Karpas-422 (cell line): ENCODE measurements at regions not wholly inside any gene's neighbourhood (a gene's known extent, or its start where the extent isn't known, plus 50 kb on each side); places are given as distances from the start of the nearest gene placed in this dataset.

Source experiments
- DNase-seq: peaks from one replicate; pipeline ENCODE4 v3.0.0-alpha.2; 2015
- H2AFZ ChIP-seq: fragments of 200-600 bp; sonication (generic); 2 replicates; pipeline ENCODE4 v1.6.1; 2014; ENCODE audit warnings: antibody characterized with exemption, low read length, mixed read lengths
- H3K27ac ChIP-seq: fragments of 200-600 bp; sonication (generic); 2 replicates; pipeline ENCODE4 v1.5.1; 2014; ENCODE audit warnings: mild to moderate bottlenecking, low read length, moderate library complexity
- H3K27me3 ChIP-seq: fragments of 200-600 bp; sonication (generic); 2 replicates; pipeline ENCODE4 v1.6.1; 2014; ENCODE audit warnings: low read length, mixed read lengths
- H3K36me3 ChIP-seq: fragments of 200-600 bp; sonication (generic); 2 replicates; pipeline ENCODE4 v1.6.1; 2014; ENCODE audit warnings: low read length, mixed read lengths; ENCODE audit not compliant: insufficient read depth
- H3K4me1 ChIP-seq: fragments of 200-600 bp; sonication (generic); 2 replicates; pipeline ENCODE4 v1.6.1; 2014; ENCODE audit warnings: mild to moderate bottlenecking, low read length, mixed read lengths
- H3K4me2 ChIP-seq: fragments of 200-600 bp; sonication (generic); 2 replicates; pipeline ENCODE4 v1.6.1; 2014; ENCODE audit warnings: low read length, low read depth, mild to moderate bottlenecking; ENCODE audit not compliant: poor library complexity, severe bottlenecking
- H3K4me3 ChIP-seq: fragments of 200-600 bp; sonication (generic); 2 replicates; pipeline ENCODE4 v1.5.1; 2014; ENCODE audit warnings: mild to moderate bottlenecking, antibody characterized with exemption, low read length, mixed read lengths
- H3K79me2 ChIP-seq: fragments of 200-600 bp; sonication (generic); 2 replicates; pipeline ENCODE4 v1.6.1; 2014; ENCODE audit warnings: mild to moderate bottlenecking, low read length, mixed read lengths
- H3K9ac ChIP-seq: fragments of 200-600 bp; sonication (generic); 2 replicates; pipeline ENCODE4 v1.6.0; 2014; ENCODE audit warnings: low read length
- H3K9me2 ChIP-seq: fragments of 200-600 bp; sonication (generic), shearing (Covaris generic); replicated peaks from 2 replicates; pipeline ENCODE4 v1.6.0; 2014; ENCODE audit warnings: mild to moderate bottlenecking, low read length, moderate library complexity; ENCODE audit not compliant: insufficient read depth
- H3K9me3 ChIP-seq: fragments of 300-700, 200-600 bp; sonication (generic); 2 replicates; pipeline ENCODE4 v1.6.1; 2014; ENCODE audit warnings: low read length, mixed read lengths
- H4K20me1 ChIP-seq: fragments of 200-600 bp; sonication (generic); 2 replicates; pipeline ENCODE4 v1.6.1; 2014; ENCODE audit warnings: mild to moderate bottlenecking, antibody characterized with exemption, low read length, low read depth; ENCODE audit not compliant: insufficient read depth

DNA sequence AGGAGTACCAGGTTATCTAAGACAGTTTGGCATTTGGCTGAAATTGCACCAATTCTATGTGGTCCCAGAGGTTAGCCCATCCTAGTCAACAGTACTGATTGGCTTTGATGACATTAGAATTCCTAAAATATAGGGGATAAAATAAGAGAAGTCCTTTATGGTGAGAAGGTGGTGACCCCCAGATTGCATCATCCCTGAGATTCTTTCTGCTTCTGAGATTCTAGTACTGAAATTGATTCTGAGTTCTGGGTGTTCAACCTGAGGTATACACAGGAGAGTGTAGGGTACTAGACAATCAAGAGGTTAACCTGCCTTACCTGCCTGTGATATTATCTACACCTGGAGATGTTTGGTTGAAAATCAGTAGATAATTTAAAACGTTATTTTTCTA is 140.9 kb upstream of the MRPS22 start:
- no peaks in the 10 kb centered on the region for H3K9me3 ChIP-seq
- H3K9ac ChIP-seq = no peak overlapping the region
- no peaks in the 10 kb centered on the region for H3K27me3 ChIP-seq
- no peaks in the 10 kb centered on the region for H3K4me1 ChIP-seq
- H3K9me2 ChIP-seq = no peaks in the 10 kb centered on the region
- no peaks in the 10 kb centered on the region for H3K79me2 ChIP-seq
- H2AFZ ChIP-seq = no peak overlapping the region
- H3K36me3 ChIP-seq = no peaks in the 10 kb centered on the region
- no peaks in the 10 kb centered on the region for H4K20me1 ChIP-seq
- no peak for DNase-seq
- H3K27ac ChIP-seq = no peak overlapping the region
- H3K4me3 ChIP-seq = no peak overlapping the region
- H3K4me2 ChIP-seq = no peak overlapping the region

DNA sequence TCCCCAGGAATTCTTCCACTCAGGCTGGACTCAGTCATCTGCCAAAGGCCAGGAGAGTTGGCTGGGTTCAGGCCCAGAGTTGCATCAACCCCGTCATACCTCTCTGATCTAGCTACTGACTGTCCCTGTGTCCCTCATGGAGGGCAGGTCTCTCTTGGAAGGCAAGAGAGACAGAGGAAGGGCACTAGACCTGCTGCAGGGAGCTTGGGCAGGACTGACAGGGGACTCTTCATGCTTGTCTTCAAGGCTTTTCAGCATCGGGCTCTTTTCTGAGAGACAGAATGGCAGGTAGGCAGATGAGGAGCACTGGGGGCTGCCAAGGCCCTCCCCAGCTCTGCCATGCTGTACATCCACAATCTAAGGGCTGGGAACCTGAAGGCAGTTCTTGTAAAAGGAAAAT is 140.1 kb upstream of the MRPS22 start:
- Histone ChIP-seq H3K4me1 (no peaks in the 10 kb centered on the region), H3K9me3 (no peaks in the 10 kb centered on the region), H3K4me3 (no peak overlapping the region), H3K79me2 (no peaks in the 10 kb centered on the region), H3K27ac (no peak overlapping the region), H2AFZ (no peak overlapping the region), H4K20me1 (no peaks in the 10 kb centered on the region), H3K36me3 (no peaks in the 10 kb centered on the region), H3K9me2 (no peaks in the 10 kb centered on the region), H3K9ac (no peak overlapping the region), H3K4me2 (no peak overlapping the region), H3K27me3 (no peaks in the 10 kb centered on the region)
- no peak for DNase-seq

DNA sequence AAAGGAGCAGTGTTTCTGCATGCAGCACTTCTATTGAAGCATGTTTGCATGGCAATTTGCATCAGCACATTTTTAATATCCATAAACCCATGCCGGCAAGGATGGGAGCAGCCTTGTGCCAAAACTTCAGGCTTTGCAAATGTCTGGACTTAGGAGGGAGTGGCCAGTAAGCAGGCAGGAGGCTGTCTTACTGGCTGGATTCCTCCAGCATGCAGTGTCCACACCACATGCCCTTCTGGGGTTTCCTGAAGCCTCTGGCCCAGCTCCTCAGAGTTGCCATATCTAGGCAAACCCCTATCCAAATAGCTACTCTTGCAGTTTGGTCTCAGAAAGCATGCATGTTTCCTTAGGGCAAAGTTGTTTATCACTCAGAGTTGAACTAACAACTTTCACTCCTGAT is 139.1 kb upstream of the MRPS22 start:
- Histone ChIP-seq H3K27me3 (no peaks in the 10 kb centered on the region), H3K27ac (no peak overlapping the region), H3K36me3 (no peaks in the 10 kb centered on the region), H3K9ac (no peak overlapping the region), H3K9me2 (no peaks in the 10 kb centered on the region), H2AFZ (no peak overlapping the region), H3K4me2 (no peak overlapping the region), H3K4me1 (no peaks in the 10 kb centered on the region), H3K9me3 (no peaks in the 10 kb centered on the region), H4K20me1 (no peaks in the 10 kb centered on the region), H3K79me2 (no peaks in the 10 kb centered on the region), H3K4me3 (no peak overlapping the region)
- DNase-seq = no peak

DNA sequence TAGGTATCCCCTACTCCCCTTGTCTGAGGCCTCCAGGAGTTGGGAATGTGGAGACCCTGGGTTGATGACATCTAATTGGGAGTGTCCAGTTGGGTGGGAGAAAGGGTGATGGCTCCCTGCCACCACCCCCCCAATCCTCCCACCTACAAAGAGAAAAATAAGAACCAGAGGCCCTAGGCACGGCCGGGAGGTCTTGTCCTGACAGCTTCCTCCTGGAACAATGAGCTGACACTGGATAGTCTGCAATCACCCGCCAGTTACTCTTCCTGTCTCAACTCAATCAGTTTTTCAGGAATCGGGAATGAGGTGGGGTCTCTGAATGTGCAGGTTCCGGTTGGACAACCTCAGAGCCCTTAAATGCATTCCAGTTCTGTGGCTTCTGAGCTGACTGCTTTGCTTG is 129.9 kb upstream of the MRPS22 start:
- no peaks in the 10 kb centered on the region for H3K9me3 ChIP-seq
- no peaks in the 10 kb centered on the region for H3K27me3 ChIP-seq
- no peak overlapping the region for H3K9ac ChIP-seq
- H3K79me2 ChIP-seq = no peaks in the 10 kb centered on the region
- no peak overlapping the region for H3K4me3 ChIP-seq
- H3K9me2 ChIP-seq = no peaks in the 10 kb centered on the region
- H3K4me2 ChIP-seq = no peak overlapping the region
- no peaks in the 10 kb centered on the region for H4K20me1 ChIP-seq
- no peak for DNase-seq
- no peaks in the 10 kb centered on the region for H3K4me1 ChIP-seq
- H2AFZ ChIP-seq = no peak overlapping the region
- H3K27ac ChIP-seq = no peak overlapping the region
- no peaks in the 10 kb centered on the region for H3K36me3 ChIP-seq

DNA sequence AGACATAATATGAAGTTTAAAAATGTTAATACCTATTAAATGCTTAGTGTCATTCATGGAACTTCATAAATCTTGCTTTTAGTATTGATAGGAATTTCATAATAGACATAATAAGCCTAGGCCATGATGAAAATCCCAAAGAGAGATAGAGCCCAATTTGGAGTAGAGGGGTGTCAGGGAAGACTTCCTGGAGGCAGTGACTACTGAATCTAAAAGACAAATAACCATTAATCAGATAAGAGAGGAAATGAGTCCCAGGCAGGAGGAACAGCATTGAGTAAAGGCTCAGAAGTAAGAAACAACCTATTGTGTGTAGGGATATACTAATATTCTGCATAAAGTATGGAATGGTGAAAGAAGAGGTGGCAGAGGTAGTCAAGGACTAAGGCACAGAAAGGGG is 126.9 kb upstream of the MRPS22 start:
- Histone ChIP-seq H3K79me2 (no peaks in the 10 kb centered on the region), H3K9me2 (no peaks in the 10 kb centered on the region), H2AFZ (no peak overlapping the region)

DNA sequence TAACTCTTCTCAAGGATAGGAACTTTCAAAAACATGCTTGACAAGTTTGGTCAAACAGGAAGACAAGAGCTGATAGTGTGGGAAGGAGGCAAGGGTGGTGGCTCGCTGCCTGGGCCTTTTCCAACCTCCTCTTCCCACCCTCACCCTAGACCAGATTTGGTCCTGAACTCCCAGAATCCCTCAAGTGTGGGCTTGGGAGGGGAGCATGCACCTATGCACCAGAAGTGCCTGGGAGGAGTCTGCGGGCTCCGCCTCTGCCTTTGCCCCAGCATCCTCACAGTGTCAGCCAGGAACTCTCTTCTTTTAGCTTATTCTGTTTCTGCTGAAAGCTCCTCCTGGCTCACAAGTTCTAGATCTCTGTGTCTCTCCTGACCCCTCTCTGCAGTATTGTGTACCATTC is 126.2 kb upstream of the MRPS22 start:
- H2AFZ ChIP-seq = no peak overlapping the region
- no peak overlapping the region for H3K27ac ChIP-seq
- no peak overlapping the region for H3K4me3 ChIP-seq
- H3K36me3 ChIP-seq = no peaks in the 10 kb centered on the region
- H3K9ac ChIP-seq = no peak overlapping the region
- no peaks in the 10 kb centered on the region for H4K20me1 ChIP-seq
- no peak overlapping the region for H3K4me2 ChIP-seq
- no peaks in the 10 kb centered on the region for H3K9me3 ChIP-seq
- no peaks in the 10 kb centered on the region for H3K27me3 ChIP-seq
- H3K4me1 ChIP-seq = no peaks in the 10 kb centered on the region
- no peaks in the 10 kb centered on the region for H3K9me2 ChIP-seq
- no peak for DNase-seq
- no peaks in the 10 kb centered on the region for H3K79me2 ChIP-seq

More for the DNA sequence above, 126.9 kb upstream of the MRPS22 start:
- DNase-seq = no peak
- H3K4me2 ChIP-seq = no peak overlapping the region
- no peak overlapping the region for H3K9ac ChIP-seq
- H3K27me3 ChIP-seq = no peaks in the 10 kb centered on the region
- H3K36me3 ChIP-seq = no peaks in the 10 kb centered on the region
- H4K20me1 ChIP-seq = no peaks in the 10 kb centered on the region
- no peak overlapping the region for H3K27ac ChIP-seq
- H3K4me1 ChIP-seq = no peaks in the 10 kb centered on the region
- no peaks in the 10 kb centered on the region for H3K9me3 ChIP-seq
- no peak overlapping the region for H3K4me3 ChIP-seq

DNA sequence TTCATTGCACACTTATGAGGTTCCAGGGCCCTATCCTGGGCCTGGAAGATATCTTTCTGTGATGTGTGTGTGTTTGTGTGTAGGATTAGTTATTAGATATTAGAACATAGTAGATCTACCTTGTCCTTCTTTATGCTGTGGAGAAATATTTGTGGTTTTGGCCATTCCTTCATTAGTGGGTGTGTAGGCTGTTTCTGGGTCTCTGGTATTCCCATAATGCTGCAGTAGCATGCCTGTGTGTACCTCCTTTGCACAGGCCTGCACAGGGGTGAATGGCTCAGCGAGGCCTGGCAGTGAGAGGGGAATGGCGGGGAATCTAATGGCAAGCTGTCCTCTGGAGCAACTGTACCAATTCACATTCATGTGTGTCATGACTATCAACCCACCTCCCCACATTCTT is 125.8 kb upstream of the MRPS22 start:
- H3K79me2 ChIP-seq = no peaks in the 10 kb centered on the region
- H4K20me1 ChIP-seq = no peaks in the 10 kb centered on the region
- H3K4me3 ChIP-seq = no peak overlapping the region
- no peak overlapping the region for H3K4me2 ChIP-seq
- no peak overlapping the region for H3K9ac ChIP-seq
- no peaks in the 10 kb centered on the region for H3K27me3 ChIP-seq
- H3K4me1 ChIP-seq = no peaks in the 10 kb centered on the region
- no peaks in the 10 kb centered on the region for H3K36me3 ChIP-seq
- no peak overlapping the region for H2AFZ ChIP-seq
- no peaks in the 10 kb centered on the region for H3K9me2 ChIP-seq
- no peak for DNase-seq
- H3K27ac ChIP-seq = no peak overlapping the region
- no peaks in the 10 kb centered on the region for H3K9me3 ChIP-seq

DNA sequence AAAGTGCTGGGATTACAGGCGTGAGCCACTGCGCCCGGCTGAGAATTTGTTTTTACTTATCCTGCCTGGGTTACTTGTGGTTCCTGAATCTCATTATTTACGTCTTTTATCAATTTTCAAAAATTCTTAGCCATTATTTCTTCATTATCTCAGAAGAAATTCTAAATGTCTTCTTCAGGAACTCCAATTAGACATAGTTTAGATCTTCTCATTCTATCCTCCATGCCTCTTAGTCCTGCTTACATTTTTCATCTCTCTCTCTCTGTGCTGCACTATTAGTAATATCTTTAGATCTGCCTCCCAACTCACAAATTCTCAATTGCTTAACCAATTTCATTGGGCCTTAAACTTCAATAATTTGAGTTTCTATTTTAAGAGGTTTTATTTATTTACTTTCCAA is 124.4 kb upstream of the MRPS22 start:
- Histone ChIP-seq H3K27ac (no peak overlapping the region), H2AFZ (no peak overlapping the region), H3K9me3 (no peaks in the 10 kb centered on the region), H3K9ac (no peak overlapping the region), H4K20me1 (no peaks in the 10 kb centered on the region), H3K79me2 (no peaks in the 10 kb centered on the region), H3K4me3 (no peak overlapping the region), H3K4me1 (no peaks in the 10 kb centered on the region), H3K36me3 (no peaks in the 10 kb centered on the region), H3K27me3 (no peaks in the 10 kb centered on the region), H3K4me2 (no peak overlapping the region), H3K9me2 (no peaks in the 10 kb centered on the region)
- no peak for DNase-seq

DNA sequence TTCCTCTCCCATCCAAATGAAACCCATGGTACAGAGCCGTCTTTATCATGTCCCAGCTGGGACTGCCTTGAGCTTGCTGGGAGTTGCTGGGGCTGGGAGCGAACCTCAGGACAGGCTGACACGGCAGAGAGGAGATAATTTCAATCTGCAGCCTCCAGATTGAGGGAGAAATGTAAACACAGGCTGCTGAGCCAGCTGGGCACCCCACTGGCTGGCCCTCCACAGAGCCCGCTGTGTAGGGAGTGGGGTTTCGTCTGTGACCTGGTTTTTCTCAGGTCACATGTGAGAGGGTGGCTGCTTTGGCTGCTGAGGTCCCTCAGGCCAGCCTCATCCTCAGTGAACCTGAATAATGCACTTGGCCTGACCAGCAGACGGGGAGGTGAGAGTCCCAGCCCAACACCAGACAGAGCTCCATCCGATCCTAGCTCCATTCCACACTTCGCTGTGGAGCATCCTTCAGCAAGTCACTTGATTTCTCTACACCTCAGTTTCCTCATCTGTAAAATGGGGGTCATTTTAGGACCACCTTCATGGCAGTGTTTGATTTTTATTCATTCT is 121.6 kb upstream of the MRPS22 start:
- Histone ChIP-seq H3K9me2 (no peaks in the 10 kb centered on the region), H3K27me3 (no peaks in the 10 kb centered on the region), H3K9me3 (no peaks in the 10 kb centered on the region), H3K4me2 (no peak overlapping the region), H3K4me3 (no peak overlapping the region), H4K20me1 (no peaks in the 10 kb centered on the region), H3K36me3 (no peaks in the 10 kb centered on the region), H2AFZ (no peak overlapping the region), H3K79me2 (no peaks in the 10 kb centered on the region), H3K4me1 (no peaks in the 10 kb centered on the region), H3K9ac (no peak overlapping the region), H3K27ac (no peak overlapping the region)
- no peak for DNase-seq
